ENCODE measurements at regions not wholly inside any gene's neighbourhood (a gene's known extent, or its start where the extent isn't known, plus 50 kb on each side); places are given as distances from the start of the nearest gene placed in this dataset.

DNA sequence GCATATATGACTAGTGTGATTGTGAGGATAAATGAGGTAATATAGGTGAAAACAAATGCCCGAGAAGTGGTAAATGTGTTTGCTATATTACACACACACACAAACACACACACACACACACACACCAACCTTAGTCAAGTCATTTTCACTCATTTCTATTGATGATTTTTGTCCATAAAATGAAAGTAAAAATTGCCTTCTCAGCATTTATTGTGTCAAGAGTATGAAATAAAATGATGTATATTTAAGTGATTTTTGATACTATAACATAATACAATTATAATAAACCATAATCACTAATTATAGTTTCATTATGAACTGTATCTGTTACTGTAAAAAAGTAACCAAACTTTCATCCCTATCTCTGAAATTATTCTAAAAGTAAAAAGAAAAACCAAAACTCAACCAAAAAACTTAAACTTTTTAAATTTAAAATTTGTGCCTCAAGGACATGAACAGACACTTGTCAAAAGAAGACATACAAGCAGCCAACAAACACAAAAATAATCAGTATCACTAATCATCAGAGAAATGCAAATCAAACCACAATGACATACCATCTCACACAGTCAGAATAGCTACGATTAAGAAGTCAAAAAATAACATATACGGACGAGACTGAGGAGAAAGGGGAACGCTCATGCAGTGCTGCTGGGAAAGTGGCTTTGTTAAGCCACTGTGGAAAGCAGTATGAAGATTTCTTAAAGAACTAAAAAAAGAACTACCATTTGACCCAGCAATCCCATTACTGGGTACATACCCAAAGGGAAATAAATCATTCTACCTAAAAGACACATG lies 601.0 kb downstream of the TMA16 start:
- H2BK5ac ChIP-seq (ENCODE audit: low read depth, low read length): no peak overlapping the region
- no peak overlapping the region for H2BK15ac ChIP-seq (ENCODE audit: low read length)
- H2BK12ac ChIP-seq (ENCODE audit: low read depth, low read length): no peak overlapping the region
- H4K5ac ChIP-seq (ENCODE audit: insufficient read length, low read depth, low read length): no peak overlapping the region
- no peaks in the 10 kb centered on the region for H3K79me1 ChIP-seq (ENCODE audit: low read depth, low read length)
- no peak overlapping the region for H3K4ac ChIP-seq (replicated peaks; ENCODE audit: insufficient read length, low read depth, low read length)
- H3K9me3 ChIP-seq (ENCODE audit: insufficient read depth in 2 of 2, low read depth in 1 of 2, low read length in 1 of 2): no peaks in the 10 kb centered on the region
- no peaks in the 10 kb centered on the region for H4K20me1 ChIP-seq (replicated peaks in 1 of 2; ENCODE audit: control insufficient read depth in 1 of 2, insufficient read depth in 2 of 2, low read length in 2 of 2)
- H2BK20ac ChIP-seq (ENCODE audit: low read length): no peak overlapping the region; the same call in 1 of the 2 replicates
- no peak overlapping the region for H3K9ac ChIP-seq (replicated peaks in 1 of 4; ENCODE audit: extremely low read depth in 1 of 4, low read depth in 3 of 4, low read length in 3 of 4)
- H3K36me3 ChIP-seq (ENCODE audit: control insufficient read depth in 2 of 4, insufficient read depth in 4 of 4, low read length in 3 of 4): no peaks in the 10 kb centered on the region
- H3K4me3 ChIP-seq (ENCODE audit: extremely low read depth in 1 of 4, insufficient read depth in 2 of 4, low read depth in 3 of 4, low read length in 4 of 4): no peak overlapping the region
- no peaks in the 10 kb centered on the region for H3K79me2 ChIP-seq (ENCODE audit: control insufficient read depth in 1 of 2, insufficient read depth in 2 of 2, low read length in 2 of 2)
- FAIRE-seq (no peak), DNase-seq (ENCODE audit: low read depth in 1 of 2, low spot score in 2 of 2) (no peak)
- no peak overlapping the region for H2AFZ ChIP-seq (ENCODE audit: low read length)
- no peak overlapping the region for H3K56ac ChIP-seq (replicated peaks; ENCODE audit: insufficient read length, low read depth, low read length)
- no peak overlapping the region for H4K8ac ChIP-seq (ENCODE audit: extremely low read depth, insufficient read depth, low read length)
- no peak overlapping the region for H3K27ac ChIP-seq (ENCODE audit: low read depth, low read length)
- ChIA-PET CTCF (ENCODE audit: partially characterized antibody) (no interaction called here), POLR2A (ENCODE audit: partially characterized antibody) (no interaction called here)
- 94% methylated on average over 5 of the region's 5 CpGs; no CpG with 5 or more reads in 1 of the 2 experiments for WGBS, 2 experiments (ENCODE audit: extremely low coverage in 1 of 2, insufficient coverage in 1 of 2, insufficient read length in 1 of 2, insufficient replicate concordance in 2 of 2, low coverage in 1 of 2, low lambda C conversion rate in 2 of 2, missing lambda C conversion rate in 1 of 2)
- no peak overlapping the region for H2BK120ac ChIP-seq (replicated peaks; ENCODE audit: low read depth, low read length)
- H2AK5ac ChIP-seq (ENCODE audit: low read depth, low read length): no peak overlapping the region
- no peak overlapping the region for H4K91ac ChIP-seq (replicated peaks; ENCODE audit: insufficient read length, low read length)
- no peaks in the 10 kb centered on the region for H3K27me3 ChIP-seq (replicated peaks in 1 of 4; ENCODE audit: control insufficient read depth in 3 of 4, extremely low read depth in 1 of 4, insufficient read depth in 3 of 4, low read length in 3 of 4)
- no peaks in the 10 kb centered on the region for H3K23me2 ChIP-seq (ENCODE audit: low read depth, low read length)
- H3K14ac ChIP-seq (ENCODE audit: insufficient read length): no peak overlapping the region
- no peak overlapping the region for H3K23ac ChIP-seq (ENCODE audit: insufficient read length)
- H3K4me2 ChIP-seq (ENCODE audit: insufficient read depth in 1 of 2, low read depth in 2 of 2, low read length in 2 of 2): no peak overlapping the region
- TF ChIP-seq EP300 (IDR thresholded peaks at IDR 0.05; ENCODE audit: borderline replicate concordance in 1 of 2, low read depth in 2 of 2, low read length in 2 of 2) (no peak), RAD21 (IDR thresholded peaks at IDR 0.05 in 1 of 2, conservative IDR thresholded peaks at IDR 0.05 in 1 of 2; ENCODE audit: low read depth in 2 of 2, low read length in 2 of 2) (no peak), ATF2 (IDR thresholded peaks at IDR 0.05; ENCODE audit: low read length) (no peak), CBX5 (IDR thresholded peaks at IDR 0.05; ENCODE audit: low read depth, low read length) (no peak), CTCF (IDR thresholded peaks at IDR 0.05; ENCODE audit: control extremely low read depth in 1 of 3, insufficient read depth in 1 of 3, low read depth in 1 of 3, low read length in 3 of 3) (no peak), MAFK (IDR thresholded peaks at IDR 0.05; ENCODE audit: low read depth, low read length) (peak; percentile 55; the same call in 1 of the 2 replicates), BACH1 (IDR thresholded peaks at IDR 0.05; ENCODE audit: low read length) (no peak), BCL11A (IDR thresholded peaks at IDR 0.05; ENCODE audit: low read depth in 2 of 2, low read length in 2 of 2) (no peak)
- H3K4me1 ChIP-seq (replicated peaks in 1 of 4; ENCODE audit: control insufficient read depth in 3 of 4, insufficient read depth in 4 of 4, low read length in 3 of 4): peaks cover 0 to 3% (median 0%) of the 10 kb centered on the region in 4 experiments; a peak in 1 of 7 replicates
- H3K18ac ChIP-seq (ENCODE audit: extremely low read depth, low read length): no peak overlapping the region

Data from H1 (cell line).